HG02588 (cell line): ENCODE measurements at regions not wholly inside any gene's neighbourhood (a gene's known extent, or its start where the extent isn't known, plus 50 kb on each side); places are given as distances from the start of the nearest gene placed in this dataset.
"Not testable (repeated sequence)": the region's sequence is repeated elsewhere in the genome, so short reads cannot be mapped to it uniquely, and the experiment has no call there.

Experiments
- ATAC-seq: cut with Tn5 transposase; IDR thresholded peaks from one replicate; pipeline ENCODE4 v1.9.1; 2021; ENCODE audit warnings: mild to moderate bottlenecking, moderate library complexity; ENCODE audit not compliant: unreplicated experiment

DNA sequence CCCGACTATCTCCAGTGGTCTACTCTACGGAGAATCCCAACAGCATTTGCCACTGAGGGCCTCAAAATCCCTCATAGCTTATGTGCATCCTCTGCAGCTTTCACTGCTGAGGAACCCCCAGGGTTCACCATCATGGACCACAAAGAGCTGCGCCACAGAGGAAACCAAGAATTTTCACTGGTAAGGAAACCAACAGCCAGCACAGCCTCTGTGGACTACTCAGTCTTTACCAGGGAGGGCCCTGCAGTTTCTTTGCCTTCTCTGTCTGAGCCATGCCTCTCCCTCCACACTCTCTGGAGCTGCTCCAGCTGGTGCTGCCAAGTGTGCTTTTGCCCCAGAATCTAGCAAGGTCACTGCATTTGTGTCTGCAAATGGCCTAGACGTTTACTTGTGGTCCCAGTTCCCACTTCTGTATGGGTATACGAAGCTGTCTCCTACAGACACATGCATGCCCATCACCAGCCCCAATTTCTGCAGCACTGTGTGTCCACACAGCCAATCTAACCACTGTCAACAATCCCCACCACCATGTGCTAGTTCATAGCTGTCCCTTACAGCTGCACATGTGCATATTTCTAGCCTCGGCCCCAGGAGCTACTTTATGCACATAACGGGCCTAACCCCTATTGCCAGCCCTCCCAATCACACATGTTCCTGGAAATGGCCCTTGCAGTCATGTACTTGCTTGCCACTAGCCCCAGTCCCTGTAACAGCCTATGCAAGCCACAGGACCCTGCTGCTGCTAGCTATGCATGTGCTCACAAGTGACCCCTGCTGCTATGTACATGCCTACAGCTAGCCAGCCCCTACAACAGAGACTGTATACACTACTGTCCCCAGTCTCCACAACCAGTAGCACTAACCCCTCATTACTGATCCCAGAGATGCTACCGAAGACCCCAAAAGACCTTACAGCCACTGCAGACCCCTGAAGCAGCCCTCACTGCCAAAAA, 1437.4 kb downstream of the CDH11 start:
- ATAC-seq: no peak

DNA sequence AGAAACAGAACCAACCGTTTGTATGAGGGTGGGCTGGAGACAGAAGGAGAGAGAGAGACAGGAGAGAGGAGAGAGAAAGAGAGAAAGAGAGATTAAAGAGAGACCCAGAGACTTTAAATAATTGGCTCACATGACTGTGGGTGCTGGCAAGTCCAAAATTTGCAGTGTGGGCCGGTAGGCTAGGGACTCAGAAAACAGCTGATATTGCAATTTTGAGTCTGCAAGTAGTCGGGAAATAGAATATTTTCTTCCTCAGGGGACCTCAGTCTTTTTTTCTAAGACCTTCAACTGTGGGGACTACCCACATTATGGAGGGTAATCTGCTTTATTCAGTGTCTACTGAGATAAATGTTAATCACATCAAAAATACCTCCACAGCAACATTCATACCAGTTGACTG, 1439.0 kb downstream of the CDH11 start:
- no peak for ATAC-seq

DNA sequence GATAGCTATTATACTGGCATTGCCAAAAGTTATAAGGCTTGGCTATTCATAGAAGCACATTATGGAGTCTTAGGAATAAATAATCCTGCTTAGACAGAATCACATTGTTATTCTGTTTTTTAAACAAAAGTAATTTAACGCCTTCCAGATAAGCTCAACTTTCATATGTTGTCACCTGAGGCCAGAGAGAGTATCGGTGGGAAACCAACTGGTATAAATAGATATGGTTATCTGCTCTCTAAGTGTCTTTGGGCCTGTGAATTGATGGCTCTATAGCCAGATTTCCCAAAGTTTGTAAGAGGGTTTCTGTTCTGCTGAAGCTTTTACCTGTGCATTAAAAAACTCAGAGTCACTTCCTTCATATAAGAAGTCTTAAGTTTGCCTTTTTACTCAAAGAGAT, 1449.4 kb downstream of the CDH11 start:
- ATAC-seq: no peak

DNA sequence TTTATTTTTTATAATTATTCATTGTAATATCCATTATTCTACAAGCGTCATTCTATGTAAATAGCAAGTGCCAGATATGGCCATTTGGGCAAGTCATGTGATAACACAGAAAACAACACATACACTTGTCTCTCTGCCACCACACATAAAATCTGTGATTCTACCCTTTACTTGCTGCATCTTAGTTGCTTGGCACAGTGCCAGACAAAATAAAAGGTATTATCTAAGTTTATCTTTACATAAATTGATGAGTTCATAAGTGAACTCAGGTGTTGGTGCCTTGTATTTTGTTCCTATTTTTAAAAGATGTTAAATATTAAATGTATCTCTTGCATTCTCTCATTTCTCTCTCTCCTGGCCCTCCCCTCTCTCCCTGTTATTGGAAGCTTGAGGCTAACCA, 1458.7 kb downstream of the CDH11 start:
- ATAC-seq: no peak

DNA sequence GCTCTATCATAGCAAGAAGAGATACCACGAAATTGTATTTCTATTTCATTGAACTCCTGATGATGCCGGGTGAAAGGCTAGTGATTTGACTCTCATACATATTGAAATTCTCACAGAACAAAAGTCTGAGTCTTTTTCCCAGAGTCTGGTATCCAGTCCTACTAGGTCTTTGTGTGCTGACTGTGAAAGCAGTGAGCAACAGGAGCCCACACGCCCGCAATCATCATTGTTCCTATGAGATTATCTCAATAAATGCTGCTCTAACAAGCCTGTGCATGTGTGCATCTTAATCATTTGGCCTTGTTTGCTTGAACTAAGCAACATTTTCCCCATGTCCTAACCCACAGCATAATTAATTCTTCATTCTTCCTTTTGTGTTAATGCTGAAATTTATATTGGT, 1466.0 kb downstream of the CDH11 start:
- ATAC-seq: no peak

DNA sequence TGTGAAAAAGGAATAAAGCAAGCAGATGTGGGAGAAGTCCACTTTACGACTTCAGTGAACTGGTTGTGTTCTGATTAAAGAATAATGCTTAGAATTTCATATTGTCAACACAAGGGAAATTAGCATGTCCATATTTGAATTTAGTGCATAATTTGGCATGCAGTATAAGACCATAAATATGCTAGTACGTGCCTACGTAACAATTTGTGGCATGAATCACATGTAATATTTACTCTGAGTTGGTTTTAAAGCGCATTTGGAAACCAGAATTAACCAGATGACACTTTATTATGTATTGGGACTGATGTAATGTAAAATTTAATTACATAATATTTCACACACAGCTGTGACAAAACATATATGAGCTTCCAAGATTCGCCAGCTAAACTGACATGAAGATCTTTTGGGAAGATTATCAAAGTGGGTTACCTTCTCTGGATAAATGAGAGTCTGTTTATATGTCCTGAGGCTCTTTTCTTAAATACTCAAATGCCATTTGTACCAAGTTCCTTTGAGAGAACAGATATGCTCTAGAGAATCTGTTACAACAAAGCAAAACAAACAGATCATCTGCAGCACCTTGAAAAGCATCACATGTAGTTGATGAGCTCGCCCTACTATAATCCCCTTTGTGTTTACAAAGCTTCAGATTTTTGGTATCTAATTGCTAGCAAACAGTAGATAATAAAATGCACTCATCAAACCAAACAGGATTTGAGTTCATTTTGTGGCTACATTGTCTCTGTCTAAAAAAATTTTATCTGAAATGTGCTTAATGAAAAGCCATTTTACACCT, 1468.6 kb downstream of the CDH11 start:
- ATAC-seq: no peak

DNA sequence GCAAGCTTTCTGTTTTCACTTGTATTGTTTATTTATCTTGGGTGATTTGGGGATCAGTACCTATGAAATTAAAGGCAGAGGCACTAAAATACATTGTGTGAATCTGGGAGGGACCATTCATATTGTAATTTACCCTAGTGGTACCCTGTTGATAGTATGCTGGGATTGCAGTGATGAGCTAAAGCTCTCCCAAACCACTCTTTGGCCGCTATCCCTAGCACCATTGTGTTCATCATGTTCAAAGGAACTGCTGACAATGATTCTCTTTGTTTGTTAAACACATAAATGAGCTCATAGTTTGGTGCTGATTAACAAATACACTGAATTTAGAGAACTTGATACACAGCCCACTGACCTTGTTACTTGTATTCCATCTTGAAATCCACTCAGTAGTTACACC, 1469.8 kb downstream of the CDH11 start:
- no peak for ATAC-seq

DNA sequence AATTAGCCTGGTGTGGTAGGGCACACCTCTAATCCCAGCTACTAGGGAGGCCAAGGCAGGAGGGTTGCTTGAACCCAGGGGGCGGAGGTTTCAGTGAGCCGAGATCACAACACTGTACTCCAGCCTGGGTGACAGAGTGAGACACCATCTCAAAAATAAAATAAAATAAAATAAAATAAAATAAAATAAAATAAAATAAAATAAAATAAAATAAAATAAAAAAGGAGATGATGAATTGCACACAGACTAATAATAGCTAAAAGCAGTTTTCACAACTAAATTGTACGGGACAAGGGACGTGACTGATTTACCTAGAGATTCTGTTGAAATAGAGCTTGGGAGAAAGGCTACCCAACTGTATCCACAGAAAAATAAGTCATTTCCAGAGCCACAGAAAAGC, 1471.3 kb downstream of the CDH11 start:
- ATAC-seq: no peak

DNA sequence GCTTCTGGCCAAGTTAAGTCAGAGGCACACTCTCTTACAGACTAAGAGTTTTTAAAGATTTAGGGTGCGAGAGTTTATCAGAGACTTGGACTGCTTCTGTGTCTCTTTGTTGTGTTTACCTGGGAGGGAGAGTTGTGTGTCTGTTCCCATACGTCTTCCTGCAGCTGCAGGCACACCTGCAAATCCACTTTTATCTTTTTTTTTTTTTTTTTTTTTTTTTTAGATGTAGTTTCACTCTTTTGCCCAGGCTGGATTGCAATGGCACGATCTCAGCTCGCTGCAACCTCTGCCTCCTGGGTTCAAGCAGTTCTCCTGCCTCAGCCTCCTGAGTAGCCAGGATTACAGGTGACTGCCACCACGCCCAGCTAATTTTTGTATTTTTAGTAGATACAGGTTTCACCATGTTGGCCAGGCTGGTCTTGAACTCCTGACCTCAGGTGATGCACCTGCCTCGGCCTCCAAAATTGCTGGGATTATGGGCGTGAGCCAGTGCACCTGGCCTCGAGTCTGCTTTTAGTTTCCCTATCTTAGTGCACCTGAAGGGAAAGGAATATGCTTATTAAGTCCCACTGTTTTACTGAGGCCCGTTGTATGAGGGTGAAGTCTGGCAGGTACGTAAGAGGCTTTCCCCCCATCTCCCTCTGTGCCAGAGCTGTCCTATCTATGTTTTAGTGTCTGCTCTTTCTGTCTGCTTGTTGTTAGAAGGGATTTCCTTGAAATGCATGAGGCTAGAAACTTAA, 1488.0 kb downstream of the CDH11 start:
- not testable (repeated sequence) for ATAC-seq

DNA sequence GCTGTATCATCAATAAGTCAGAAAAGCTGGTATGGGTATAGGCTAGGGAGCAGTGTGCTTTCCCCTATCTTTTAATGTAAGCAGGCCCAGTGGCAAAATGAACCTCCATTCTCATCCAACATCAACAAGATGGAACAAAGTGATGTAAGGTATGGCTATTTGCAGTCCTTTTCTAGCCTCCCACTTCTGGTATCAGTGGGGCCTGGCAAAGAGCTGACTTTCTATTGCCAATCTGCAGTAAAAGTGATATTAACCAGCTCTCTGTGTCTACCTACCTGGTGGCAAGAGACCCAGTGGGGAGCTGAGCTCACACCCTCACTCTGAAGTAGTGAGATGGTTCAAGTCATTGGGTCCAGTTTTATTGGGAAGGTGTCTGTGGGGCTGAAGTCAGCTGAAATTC, 1492.6 kb downstream of the CDH11 start:
- no peak for ATAC-seq

DNA sequence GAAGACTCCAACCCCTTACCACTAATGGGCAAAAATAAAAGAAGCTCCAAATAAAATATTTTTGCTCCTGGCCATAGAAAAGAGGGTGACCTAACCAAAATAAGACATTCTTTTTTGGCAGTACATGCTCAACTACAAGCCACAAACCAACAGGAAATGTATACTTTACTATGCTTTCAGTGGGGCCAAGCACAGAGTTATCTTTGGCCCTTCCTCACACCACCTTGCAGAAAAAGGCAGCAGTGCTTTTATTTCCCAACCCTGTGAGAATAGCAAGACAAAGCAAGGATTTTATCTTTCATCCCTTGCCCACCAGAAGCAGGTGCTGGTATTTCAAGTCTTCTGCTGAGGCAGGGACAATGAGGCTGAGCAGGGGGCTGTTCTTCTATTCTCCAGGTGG, 1493.1 kb downstream of the CDH11 start:
- ATAC-seq: no peak

DNA sequence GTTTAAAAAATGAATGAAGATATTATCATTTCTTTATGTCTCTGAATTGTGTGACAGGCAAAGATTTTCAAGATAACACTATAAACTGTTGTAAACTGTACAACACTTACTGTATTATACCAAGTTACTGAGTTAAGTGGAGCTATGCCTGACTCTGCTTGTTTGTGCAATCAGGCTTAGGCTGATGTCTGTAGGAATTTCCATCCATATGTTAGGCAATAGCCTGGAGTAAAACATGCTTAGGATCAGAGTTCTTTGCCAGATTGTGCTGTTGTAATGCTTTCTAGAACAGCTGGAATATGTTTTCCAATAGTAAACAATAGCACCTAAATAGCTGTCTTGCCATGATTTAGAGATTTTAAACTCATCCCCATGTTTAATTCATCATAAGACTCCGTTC, 1496.7 kb downstream of the CDH11 start:
- no peak for ATAC-seq

DNA sequence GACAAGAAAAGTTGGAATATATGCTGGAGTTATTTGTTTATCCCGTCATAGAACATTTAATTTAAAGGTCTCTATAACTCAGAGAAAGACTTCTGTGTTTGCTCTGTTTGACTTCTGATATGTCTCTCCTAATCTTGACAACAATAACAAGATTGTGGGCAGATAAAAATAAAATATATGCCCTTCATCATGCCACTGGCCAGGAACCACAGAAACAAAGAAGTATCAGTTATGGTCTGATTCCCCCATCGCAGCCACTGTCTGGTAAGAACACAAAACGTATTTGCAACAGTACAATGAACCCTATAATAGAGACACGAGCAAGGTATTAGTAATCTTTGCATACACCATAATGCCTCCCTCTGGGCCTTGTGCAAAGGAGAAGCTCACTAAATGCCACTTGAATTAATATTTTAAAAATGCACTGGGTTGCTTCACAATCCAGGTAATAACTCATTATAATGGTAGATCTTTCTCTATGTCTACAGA, 1498.3 kb downstream of the CDH11 start:
- no peak for ATAC-seq

DNA sequence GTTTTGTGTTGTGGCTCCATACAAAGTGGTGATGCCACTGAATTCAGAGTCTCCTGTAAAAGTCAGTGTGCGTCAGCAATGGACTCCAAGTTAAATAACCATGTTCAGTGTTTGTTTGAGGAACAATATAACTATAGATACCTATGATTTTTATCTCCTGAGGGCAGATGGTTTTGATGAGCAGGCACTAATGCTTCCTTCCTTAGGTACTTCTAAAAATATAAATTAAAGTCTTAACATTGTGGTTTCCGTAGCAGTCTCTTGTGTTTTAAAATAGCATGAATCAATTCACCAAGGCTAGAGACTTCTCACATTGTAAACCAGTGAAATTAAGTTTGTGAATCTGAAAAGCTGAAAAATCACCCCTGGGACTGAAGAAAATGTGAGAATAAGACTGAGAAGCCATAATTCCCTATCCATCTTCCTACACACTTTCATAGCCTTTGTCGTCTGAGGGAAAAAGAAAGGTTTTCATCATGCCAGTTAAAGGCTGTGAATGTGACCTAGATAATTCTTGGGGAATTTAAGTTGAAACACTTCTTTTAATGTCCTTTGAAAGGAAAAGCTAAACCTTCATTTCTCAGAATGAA, 1502.9 kb downstream of the CDH11 start:
- no peak for ATAC-seq

DNA sequence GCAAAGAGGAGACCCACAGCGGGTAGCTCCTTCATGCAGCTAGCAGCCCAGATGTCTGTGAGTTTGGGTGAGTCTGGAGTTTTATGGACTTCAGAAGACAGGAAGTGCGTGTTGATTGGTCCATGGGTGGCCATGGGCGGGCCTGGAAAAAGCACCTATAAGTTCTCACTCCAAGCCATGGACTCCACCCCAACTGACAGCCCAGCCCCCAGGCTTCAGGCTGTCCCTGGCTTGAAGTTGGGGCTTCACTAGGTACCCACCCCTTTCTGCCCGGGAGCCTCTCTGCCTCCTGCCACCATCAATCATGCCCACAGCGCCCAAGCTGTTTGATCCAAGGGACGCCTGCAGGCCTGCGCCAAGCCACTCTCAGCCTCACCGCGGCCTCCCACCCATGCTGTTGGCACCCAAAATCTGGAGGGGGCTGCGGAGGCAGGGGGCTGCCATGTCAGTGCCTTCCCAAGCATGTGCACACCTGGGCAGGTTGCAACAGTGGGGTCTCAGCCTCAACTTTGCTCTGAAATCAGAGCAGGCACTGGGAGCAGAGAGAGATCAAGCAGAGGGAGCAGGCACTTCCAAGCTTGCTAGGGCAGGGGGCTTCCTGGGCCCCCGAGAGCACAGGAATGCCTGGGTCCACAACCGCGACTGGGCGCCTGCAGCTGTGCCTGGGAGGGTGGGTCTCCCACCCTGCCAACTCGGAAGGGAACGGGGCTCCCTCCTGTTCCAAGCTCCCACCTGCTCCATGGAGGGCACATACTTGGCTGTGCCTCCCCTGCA, 1503.7 kb downstream of the CDH11 start:
- no peak for ATAC-seq

DNA sequence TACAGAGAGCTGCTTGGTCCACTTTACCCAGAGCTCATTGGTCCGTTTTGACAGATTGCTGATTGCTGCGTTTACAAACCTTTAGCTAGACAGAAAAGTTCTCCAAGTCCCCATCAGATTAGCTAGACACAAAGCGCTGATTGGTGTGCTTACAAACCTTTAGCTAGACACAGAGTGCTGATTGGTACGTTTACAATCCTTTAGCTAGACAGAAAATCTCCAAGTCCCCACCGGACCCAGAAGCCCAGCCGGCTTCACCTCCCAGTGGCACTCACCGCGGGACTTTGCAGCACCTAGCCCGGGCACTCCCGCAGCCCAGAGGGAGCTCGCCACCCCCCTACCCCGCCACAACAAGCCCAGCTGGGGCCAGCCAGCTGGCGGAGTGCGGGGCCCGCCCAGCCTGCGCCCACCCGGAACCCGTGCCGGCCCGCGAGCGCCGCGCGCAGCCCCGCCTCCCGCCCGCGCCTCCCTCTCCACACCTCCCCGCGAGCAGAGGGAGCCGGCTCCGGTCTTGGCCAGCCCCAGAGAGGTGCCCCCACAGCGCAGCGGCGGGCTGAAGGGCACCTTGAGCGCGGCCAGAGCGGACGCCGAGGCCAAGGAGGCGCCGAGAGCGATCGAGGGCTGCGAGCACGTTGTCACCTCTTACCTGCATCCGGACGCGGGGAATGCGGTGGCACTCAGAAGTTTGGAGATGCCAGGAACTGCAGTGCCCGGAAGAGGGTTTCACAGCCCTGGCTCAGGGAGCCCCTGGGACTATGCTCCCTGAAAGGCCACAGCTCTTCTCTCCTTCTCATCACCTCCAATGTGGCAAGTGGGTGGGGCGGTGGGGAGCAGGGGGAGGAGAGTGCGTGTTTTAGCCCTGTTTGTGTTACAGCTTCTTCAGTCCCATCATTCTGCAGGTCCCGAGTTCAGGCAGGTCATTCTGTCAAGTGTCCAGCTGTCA, 1504.5 kb downstream of the CDH11 start:
- no peak for ATAC-seq

DNA sequence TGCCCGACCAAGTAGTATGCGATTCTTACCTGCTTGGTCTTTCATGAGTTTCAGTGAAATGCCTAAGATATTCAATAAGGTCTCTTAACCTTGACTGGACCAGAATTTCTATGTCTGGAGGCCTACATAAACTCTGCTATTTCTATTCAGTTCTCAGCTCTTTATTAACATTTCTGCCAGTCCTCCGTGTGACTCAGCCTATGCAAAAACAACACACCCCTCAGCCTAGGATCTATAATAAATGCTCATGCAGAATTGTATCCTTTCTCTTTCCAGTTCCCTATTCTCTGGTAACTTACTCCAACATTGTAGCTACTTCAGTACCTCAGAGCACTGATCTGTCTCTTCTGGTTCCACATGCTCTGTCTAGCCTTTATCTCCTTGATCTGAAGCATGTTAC, 1507.4 kb downstream of the CDH11 start:
- ATAC-seq: no peak

DNA sequence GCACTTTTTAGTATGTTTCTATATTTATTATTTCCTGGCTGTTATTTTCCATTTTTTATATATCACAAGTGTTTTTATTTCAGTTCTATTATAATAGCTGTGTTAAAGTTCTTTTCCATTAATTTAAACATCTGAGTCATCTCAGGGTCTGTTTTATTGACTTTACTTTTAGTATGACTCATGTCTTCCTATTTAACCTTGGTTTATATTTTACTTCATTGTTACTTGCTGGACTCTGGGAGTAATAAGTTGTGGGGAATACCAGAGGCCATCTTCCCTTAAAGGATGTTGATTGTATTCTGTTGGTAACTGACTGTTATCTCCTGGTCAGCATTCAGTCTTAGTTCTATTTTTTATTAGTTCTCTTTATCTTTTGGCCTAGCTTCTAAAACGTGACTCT, 1508.2 kb downstream of the CDH11 start:
- ATAC-seq: no peak
